Ovary (tissue), 3 donors: ENCODE measurements at regions not wholly inside any gene's neighbourhood (a gene's known extent, or its start where the extent isn't known, plus 50 kb on each side); places are given as distances from the start of the nearest gene placed in this dataset.

Source experiments
- POLR2A ChIP-seq: fragments of 450-650 bp; IDR thresholded peaks from one replicate; pipeline ENCODE4 v1.6.1; 2017; ENCODE audit warnings: antibody characterized with exemption, mild to moderate bottlenecking, moderate library complexity
- TF ChIP-seq, protein P1 (sequence below), 3 donors: fragments of 450-650 bp in 2 of 3; fragments of 200-600 bp in 1 of 3; IDR thresholded peaks; one replicate each; pipeline versions ENCODE4 v1.5.1 to v1.8.0; 2016 to 2022; ENCODE audit warnings: antibody characterized with exemption in 3 of 3, mild to moderate bottlenecking in 1 of 3
- donor health status: DM: no; HTN: no; CAD: no.

DNA sequence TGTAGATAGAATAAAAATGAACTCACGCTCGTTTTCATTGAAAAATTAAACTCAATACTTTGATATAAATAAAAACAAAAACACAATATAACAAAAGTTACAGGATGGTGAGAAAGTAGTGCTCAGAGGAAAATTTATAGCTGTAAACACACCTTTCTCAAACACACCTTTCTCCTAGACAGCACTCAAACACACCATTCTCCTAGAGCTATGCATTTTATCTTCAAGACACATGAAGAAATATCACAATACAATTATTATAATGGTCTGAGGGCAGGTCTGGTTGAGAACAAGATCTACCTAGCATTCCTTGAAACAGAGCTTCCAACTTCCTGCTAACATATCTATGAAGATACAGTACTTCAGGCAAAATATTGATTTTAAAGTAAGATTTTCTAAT is 183.4 kb upstream of the NBEA start:
- no peak for TF ChIP-seq POLR2A
- TF ChIP-seq, protein P1, sequence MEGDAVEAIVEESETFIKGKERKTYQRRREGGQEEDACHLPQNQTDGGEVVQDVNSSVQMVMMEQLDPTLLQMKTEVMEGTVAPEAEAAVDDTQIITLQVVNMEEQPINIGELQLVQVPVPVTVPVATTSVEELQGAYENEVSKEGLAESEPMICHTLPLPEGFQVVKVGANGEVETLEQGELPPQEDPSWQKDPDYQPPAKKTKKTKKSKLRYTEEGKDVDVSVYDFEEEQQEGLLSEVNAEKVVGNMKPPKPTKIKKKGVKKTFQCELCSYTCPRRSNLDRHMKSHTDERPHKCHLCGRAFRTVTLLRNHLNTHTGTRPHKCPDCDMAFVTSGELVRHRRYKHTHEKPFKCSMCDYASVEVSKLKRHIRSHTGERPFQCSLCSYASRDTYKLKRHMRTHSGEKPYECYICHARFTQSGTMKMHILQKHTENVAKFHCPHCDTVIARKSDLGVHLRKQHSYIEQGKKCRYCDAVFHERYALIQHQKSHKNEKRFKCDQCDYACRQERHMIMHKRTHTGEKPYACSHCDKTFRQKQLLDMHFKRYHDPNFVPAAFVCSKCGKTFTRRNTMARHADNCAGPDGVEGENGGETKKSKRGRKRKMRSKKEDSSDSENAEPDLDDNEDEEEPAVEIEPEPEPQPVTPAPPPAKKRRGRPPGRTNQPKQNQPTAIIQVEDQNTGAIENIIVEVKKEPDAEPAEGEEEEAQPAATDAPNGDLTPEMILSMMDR (IDR thresholded peaks at IDR 0.05), result no peak
